PC-3 (cell line): ENCODE measurements at regions not wholly inside any gene's neighbourhood (a gene's known extent, or its start where the extent isn't known, plus 50 kb on each side); places are given as distances from the start of the nearest gene placed in this dataset.

Experiments used
- ATAC-seq: fragments of 200-7000 bp; cut with Tn5 transposase; 2 replicates; pipeline ENCODE4 v1.9.1; 2020; ENCODE audit warnings: mild to moderate bottlenecking, moderate library complexity
- BruUV-seq: library from RNA; stranded (reverse); fragments of 400-500 nt; replicated peaks from 2 replicates; lab custom pipeline; 2021; lab: Mats Ljungman, UMichigan
- CTCF ChIA-PET: fragments of 300-600 bp; sonication (Branson Sonifier 250); formaldehyde crosslinking; loops from one replicate; lab custom pipeline; 2022; ENCODE audit warnings: antibody characterized with exemption; lab: Charles Lee
- POLR2A ChIA-PET: fragments of 300-600 bp; sonication (Branson Sonifier 250); formaldehyde crosslinking; loops from one replicate; lab custom pipeline; 2022; ENCODE audit warnings: antibody characterized with exemption; ENCODE audit not compliant: unreplicated experiment; lab: Charles Lee
- DNase-seq: peaks from one replicate; pipeline ENCODE4 v3.0.0-alpha.2; 2015
- H2AFZ ChIP-seq: fragments of 300-600 bp; sonication (generic); 2 replicates; pipeline ENCODE4 v1.6.0; 2016; ENCODE audit warnings: antibody characterized with exemption, low read length
- H3F3A ChIP-seq: fragments of 300-600 bp; sonication (generic); one replicate; pipeline ENCODE4 v1.6.0; 2017; ENCODE audit warnings: antibody characterized with exemption, low read length, control low read depth, mild to moderate bottlenecking; ENCODE audit not compliant: unreplicated experiment
- H3K27ac ChIP-seq: fragments of 300-600 bp; sonication (generic); 2 replicates; pipeline ENCODE4 v1.5.1; 2016; ENCODE audit warnings: mild to moderate bottlenecking, low read length
- H3K27me3 ChIP-seq: fragments of 300-600 bp; sonication (generic); 2 replicates; pipeline ENCODE4 v1.6.1; 2016; ENCODE audit warnings: low read length, mixed read lengths
- H3K36me3 ChIP-seq: fragments of 300-600 bp; sonication (generic); 2 replicates; pipeline ENCODE4 v1.6.1; 2016; ENCODE audit warnings: low read depth, mixed run types, low read length, mixed read lengths
- H3K4me1 ChIP-seq: fragments of 300-600 bp; sonication (generic); 2 replicates; pipeline ENCODE4 v1.5.1; 2016; ENCODE audit warnings: low read length; ENCODE audit not compliant: insufficient read depth
- H3K4me2 ChIP-seq: fragments of 300-600 bp; sonication (generic); 2 replicates; pipeline ENCODE4 v1.6.0; 2016; ENCODE audit warnings: low read length
- H3K4me3 ChIP-seq: fragments of 300-600 bp; sonication (generic); 2 replicates; pipeline ENCODE4 v1.5.1; 2016; ENCODE audit warnings: mild to moderate bottlenecking, low read length, mixed read lengths
- H3K79me2 ChIP-seq: fragments of 300-600 bp; sonication (generic); 2 replicates; pipeline ENCODE4 v1.6.1; 2017; ENCODE audit warnings: low read length, mixed read lengths
- H3K9ac ChIP-seq: fragments of 300-600 bp; sonication (generic); 2 replicates; pipeline ENCODE4 v1.6.0; 2016; ENCODE audit warnings: mild to moderate bottlenecking, low read length
- H3K9me2 ChIP-seq: fragments of 300-600 bp; sonication (generic); replicated peaks from 2 replicates; pipeline ENCODE4 v1.6.1; 2016; ENCODE audit warnings: mixed run types, low read length, mixed read lengths
- H3K9me3 ChIP-seq: fragments of 300-600 bp; sonication (generic); 2 replicates; pipeline ENCODE4 v1.6.1; 2016; ENCODE audit warnings: low read length, mixed read lengths
- H4K20me1 ChIP-seq: fragments of 300-600 bp; sonication (generic); 2 replicates; pipeline ENCODE4 v1.6.1; 2016; ENCODE audit warnings: low read length, mixed read lengths
- EZH2 ChIP-seq: fragments of 300-600 bp; sonication (generic); IDR thresholded peaks from one replicate; pipeline ENCODE4 v1.6.1; 2017; ENCODE audit warnings: antibody characterized with exemption, mild to moderate bottlenecking, low read length; ENCODE audit not compliant: unreplicated experiment
- EZH2phosphoT487 ChIP-seq: fragments of 300-600 bp; sonication (generic); IDR thresholded peaks from 2 replicates; pipeline ENCODE4 v1.6.1; 2018; ENCODE audit warnings: mild to moderate bottlenecking, antibody characterized with exemption, low read length, borderline replicate concordance
- intact Hi-C: fragments of 100-400 bp; cut with micrococcal nuclease; formaldehyde crosslinking; loops from 2 replicates; pipeline ENCODE4 v1.9.0; 2023
- TF ChIP-seq, protein P1 (sequence below): fragments of 300-600 bp; sonication (generic); conservative IDR thresholded peaks from 2 replicates; pipeline ENCODE4 v1.5.1; 2017; ENCODE audit warnings: antibody characterized with exemption, low read depth, mild to moderate bottlenecking, low read length

DNA sequence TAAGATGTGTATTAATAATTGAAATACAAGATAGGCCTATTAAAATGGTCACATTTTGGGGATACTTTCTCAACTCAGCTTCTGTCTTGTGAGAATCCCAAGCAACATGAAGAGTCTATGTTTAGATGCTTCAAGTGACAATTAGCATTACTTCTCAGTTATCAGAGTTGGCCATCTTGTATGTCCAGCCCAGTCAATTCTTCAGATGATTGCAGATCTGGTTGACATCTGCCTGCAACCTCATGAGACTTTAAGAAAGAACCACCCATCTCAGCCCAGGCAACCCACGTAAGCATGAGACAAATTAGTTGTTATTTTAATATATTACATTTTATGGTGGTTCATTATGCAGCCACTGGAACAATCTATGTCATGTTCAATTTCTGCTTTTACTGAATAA lies 256.5 kb downstream of the TENT5A start:
- no peak overlapping the region for H3K9ac ChIP-seq
- TF ChIP-seq EZH2 (no peak), EZH2phosphoT487 (no peak)
- H3K27ac ChIP-seq, result no peak overlapping the region
- ATAC-seq (no peak), DNase-seq (no peak)
- no peaks in the 10 kb centered on the region for H3K27me3 ChIP-seq
- no TSS peak for BruUV-seq
- no peaks in the 10 kb centered on the region for H3K9me3 ChIP-seq
- ChIA-PET POLR2A (no interaction called here), CTCF (no interaction called here)
- intact Hi-C loops, result no loop called here
- no peak overlapping the region for H3K4me2 ChIP-seq
- no peak overlapping the region for H2AFZ ChIP-seq
- no peaks in the 10 kb centered on the region for H3K9me2 ChIP-seq
- H3K79me2 ChIP-seq, result no peaks in the 10 kb centered on the region
- no peaks in the 10 kb centered on the region for H4K20me1 ChIP-seq
- H3K4me3 ChIP-seq, result no peak overlapping the region
- no peaks in the 10 kb centered on the region for H3K4me1 ChIP-seq
- H3F3A ChIP-seq, result no peaks in the 10 kb centered on the region
- no peaks in the 10 kb centered on the region for H3K36me3 ChIP-seq

DNA sequence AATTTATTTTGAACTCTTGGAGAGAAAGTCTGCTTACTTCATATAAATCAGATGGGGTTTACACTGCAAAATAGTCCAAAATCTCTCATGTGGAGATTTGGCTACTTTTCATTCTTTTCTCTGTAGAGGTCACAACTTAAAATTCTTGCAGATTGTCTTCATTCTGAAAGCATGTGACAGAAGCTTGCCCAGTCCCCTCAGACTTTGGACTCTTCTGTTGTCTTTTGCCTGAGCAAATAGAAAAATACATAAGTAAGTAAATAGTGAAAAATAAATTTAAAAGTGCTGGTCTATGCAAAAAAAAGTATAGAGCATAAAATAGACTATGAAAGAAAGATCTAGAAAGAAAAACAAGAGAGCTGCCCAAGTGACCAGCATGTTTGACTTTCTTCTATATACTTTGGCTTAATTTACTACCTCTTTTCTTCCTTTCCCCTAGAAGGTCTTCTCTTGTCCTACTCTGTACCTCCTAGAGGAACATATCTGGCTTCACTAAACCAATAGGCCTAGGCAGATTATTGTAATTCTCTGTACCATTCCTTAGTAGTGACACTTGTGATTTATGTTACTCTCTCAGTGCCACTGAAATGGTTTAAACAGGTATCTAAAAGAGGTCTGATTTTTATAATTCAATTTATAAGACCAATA lies 260.9 kb downstream of the TENT5A start:
- H3K27me3 ChIP-seq, result no peaks in the 10 kb centered on the region
- TF ChIP-seq EZH2phosphoT487 (no peak), EZH2 (no peak)
- TF ChIP-seq, protein P1, sequence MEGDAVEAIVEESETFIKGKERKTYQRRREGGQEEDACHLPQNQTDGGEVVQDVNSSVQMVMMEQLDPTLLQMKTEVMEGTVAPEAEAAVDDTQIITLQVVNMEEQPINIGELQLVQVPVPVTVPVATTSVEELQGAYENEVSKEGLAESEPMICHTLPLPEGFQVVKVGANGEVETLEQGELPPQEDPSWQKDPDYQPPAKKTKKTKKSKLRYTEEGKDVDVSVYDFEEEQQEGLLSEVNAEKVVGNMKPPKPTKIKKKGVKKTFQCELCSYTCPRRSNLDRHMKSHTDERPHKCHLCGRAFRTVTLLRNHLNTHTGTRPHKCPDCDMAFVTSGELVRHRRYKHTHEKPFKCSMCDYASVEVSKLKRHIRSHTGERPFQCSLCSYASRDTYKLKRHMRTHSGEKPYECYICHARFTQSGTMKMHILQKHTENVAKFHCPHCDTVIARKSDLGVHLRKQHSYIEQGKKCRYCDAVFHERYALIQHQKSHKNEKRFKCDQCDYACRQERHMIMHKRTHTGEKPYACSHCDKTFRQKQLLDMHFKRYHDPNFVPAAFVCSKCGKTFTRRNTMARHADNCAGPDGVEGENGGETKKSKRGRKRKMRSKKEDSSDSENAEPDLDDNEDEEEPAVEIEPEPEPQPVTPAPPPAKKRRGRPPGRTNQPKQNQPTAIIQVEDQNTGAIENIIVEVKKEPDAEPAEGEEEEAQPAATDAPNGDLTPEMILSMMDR, result no peak
- CTCF ChIA-PET, result no interaction called here

DNA sequence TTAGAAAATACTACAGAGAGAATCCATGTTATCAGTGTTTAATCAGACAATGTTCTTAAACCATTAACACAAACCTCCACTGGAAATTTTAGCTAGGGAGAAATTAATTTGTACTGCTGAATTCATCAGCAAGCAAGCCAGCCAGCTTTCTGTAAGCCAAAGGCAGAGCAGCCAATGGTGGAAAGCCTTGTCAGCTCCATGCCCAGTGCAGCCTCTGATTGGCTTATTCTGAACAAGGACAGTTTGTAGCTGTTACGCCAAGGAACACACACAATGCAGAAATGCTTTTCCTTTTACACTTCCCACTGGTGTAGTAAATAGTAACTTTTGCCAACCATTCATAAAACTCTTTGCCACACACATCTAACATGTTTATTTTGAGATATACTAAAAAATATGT lies 265.0 kb downstream of the TENT5A start:
- H3K4me3 ChIP-seq, result no peak overlapping the region
- intact Hi-C loops, result no loop called here

More for the DNA sequence above, 260.9 kb downstream of the TENT5A start:
- no peak overlapping the region for H3K9ac ChIP-seq
- no peaks in the 10 kb centered on the region for H4K20me1 ChIP-seq
- ATAC-seq (no peak), DNase-seq (no peak)
- H3F3A ChIP-seq, result no peaks in the 10 kb centered on the region
- no peaks in the 10 kb centered on the region for H3K9me3 ChIP-seq
- POLR2A ChIA-PET, result no interaction called here
- intact Hi-C loops, result no loop called here
- no peaks in the 10 kb centered on the region for H3K9me2 ChIP-seq
- H2AFZ ChIP-seq, result no peak overlapping the region
- no peak overlapping the region for H3K27ac ChIP-seq
- no peak overlapping the region for H3K4me2 ChIP-seq
- no peaks in the 10 kb centered on the region for H3K4me1 ChIP-seq
- no peaks in the 10 kb centered on the region for H3K79me2 ChIP-seq
- BruUV-seq, result no TSS peak
- H3K36me3 ChIP-seq, result no peaks in the 10 kb centered on the region
- no peak overlapping the region for H3K4me3 ChIP-seq

More for the DNA sequence above, 265.0 kb downstream of the TENT5A start:
- H3K9ac ChIP-seq, result no peak overlapping the region
- H3K36me3 ChIP-seq, result no peaks in the 10 kb centered on the region
- no peaks in the 10 kb centered on the region for H4K20me1 ChIP-seq
- H2AFZ ChIP-seq, result no peak overlapping the region
- no peaks in the 10 kb centered on the region for H3K27me3 ChIP-seq
- no TSS peak for BruUV-seq
- ChIA-PET POLR2A (no interaction called here), CTCF (interaction anchor here (0.6 kb wide), 1 partner anchor 1541 kb away, joined by 4 read pairs; no protein-coding TSS in a partner anchor)
- H3K9me3 ChIP-seq, result no peaks in the 10 kb centered on the region
- TF ChIP-seq, protein P1, result no peak
- no peak for TF ChIP-seq EZH2phosphoT487
- no peak for TF ChIP-seq EZH2
- no peak overlapping the region for H3K4me2 ChIP-seq
- H3K4me1 ChIP-seq, result no peaks in the 10 kb centered on the region
- no peak overlapping the region for H3K27ac ChIP-seq
- H3F3A ChIP-seq, result no peaks in the 10 kb centered on the region
- ATAC-seq, result no peak
- no peaks in the 10 kb centered on the region for H3K9me2 ChIP-seq
- no peaks in the 10 kb centered on the region for H3K79me2 ChIP-seq
- DNase-seq, result no peak
